Stimulated activated CD8-positive, alpha-beta memory T cell treated with anti-CD3 and anti-CD28 coated beads, Interleukin-7, amount 100 ng/mL, for 48 hours (primary cell): ENCODE measurements at regions not wholly inside any gene's neighbourhood (a gene's known extent, or its start where the extent isn't known, plus 50 kb on each side); places are given as distances from the start of the nearest gene placed in this dataset.

Experiments used
- DNase-seq, 2 donors: peaks; one replicate each; pipeline ENCODE4 v3.0.0-alpha.2; 2020; ENCODE audit warnings: low read depth in 1 of 2; ENCODE audit errors: extremely low read depth in 1 of 2

DNA sequence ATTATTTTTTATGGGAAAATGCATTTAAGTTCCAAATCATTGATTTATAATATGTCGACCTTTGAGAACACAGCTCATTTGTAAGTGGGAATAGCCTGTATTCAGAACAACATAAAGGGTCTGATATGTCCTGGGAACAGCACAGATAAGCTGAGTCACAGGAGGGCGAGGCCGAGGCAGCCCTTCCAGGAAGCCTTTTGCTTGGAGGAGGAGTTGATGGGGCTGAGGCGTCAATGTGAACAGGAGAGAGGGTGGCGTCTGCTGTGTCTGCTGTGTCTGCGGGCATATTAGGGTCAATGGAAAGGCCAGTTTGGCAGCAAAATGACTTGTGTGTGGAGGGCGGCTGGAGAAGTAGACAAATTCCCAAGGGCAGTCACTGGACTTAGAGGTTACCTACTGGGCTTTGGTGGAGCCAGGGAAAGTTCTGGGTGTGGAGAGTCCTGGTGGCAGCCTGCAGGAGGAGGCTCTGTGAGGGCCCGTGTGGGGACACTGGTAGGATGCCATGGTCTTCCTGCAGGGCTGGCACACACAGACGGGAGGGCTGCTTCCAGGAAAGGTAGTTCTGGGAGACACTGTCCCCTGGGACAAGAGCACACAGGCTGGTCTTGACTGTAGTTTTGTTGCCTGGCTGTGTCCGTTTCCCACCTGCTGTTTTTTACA is 128.1 kb downstream of the GLI2 start:
- no peak for DNase-seq

DNA sequence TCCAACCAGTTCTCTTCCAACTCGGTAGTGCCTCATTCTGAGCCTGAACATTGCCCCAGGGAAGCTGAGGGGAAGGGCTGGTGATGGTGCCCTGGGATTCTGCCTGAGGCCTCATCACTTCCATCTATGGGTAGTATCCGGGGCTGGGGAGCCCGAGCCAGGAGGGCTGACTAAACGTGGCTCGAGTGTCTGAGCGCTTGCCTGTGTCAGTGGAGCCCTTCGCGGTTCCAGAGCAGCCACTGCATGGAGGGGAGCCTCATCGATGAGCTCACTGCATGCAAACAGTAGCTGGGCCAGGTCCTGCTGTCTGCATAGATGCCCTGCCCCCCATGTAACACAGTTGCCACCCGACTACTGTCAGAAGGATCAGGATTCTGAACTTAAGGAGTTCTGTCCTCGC is 129.3 kb downstream of the GLI2 start:
- no peak for DNase-seq

DNA sequence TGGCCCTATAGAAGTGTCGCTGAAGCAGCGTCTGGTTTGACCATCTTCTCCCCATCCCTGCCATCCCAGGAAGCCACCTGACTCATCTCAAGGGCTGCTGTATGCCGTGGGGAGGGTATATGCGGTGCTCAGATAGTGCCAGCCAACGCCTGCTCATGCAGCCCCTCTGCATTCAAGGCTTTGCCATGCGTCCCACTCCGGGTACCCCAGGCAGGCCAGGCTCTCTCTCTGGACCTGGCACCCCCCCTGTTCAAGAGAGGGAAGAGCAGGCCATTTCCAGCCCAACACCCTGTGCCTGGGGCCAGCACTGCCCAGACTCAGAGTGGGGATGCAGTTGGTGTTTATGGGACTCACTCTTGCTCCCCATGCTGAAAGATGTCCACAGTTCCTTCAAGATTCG is 130.0 kb downstream of the GLI2 start:
- no peak for DNase-seq

DNA sequence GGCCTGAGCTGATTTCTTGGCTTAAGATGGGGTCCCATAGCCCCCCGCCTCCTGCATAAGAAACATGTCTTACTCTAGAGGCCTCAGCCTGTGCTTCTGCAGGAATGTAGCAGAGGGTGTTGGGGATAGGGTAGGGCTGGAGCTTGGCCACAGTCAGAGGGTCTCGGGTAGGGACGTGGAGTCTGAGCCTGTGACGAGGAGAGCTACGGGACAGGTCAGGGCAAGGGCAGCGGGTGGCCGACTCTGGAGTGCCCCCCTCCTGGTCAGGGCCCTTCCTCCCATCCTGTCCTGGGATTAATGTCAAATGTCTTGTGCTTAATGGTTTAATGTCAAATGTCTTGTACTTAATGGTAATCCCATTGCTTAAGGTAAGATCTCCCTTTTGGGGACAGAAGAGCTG is 130.4 kb downstream of the GLI2 start:
- DNase-seq, result no peak

DNA sequence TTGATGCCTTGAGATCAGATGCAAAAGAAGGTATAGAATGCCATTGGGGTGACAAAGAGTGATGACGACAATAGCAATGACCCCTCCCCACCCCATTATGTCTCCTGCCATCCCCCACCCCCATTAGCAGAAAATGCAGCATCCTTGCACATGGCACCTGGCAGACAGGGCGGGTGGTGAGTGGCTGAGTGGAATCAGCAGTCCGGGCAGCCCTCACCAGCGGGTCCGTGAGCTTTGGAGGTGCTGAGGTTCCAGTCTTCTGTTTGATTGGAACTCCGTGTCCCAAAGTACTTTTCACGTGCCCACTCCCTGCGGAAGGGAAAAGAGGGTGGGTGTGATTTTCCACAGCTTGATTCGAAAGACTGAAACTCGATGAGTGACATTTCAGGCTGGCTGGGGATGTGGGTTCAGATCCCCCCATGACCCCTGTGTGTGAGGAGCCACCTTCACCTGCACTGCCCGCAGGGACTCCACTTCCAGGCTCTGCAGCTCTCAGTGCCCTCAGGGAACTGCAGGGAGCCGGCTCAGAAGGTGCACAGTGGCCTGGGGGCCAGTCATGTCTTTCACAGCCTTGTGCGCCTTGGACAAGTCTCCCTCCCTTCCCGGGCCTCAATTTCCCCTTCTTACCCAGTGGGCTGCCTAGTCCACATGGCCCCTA is 130.9 kb downstream of the GLI2 start:
- DNase-seq, result no peak

DNA sequence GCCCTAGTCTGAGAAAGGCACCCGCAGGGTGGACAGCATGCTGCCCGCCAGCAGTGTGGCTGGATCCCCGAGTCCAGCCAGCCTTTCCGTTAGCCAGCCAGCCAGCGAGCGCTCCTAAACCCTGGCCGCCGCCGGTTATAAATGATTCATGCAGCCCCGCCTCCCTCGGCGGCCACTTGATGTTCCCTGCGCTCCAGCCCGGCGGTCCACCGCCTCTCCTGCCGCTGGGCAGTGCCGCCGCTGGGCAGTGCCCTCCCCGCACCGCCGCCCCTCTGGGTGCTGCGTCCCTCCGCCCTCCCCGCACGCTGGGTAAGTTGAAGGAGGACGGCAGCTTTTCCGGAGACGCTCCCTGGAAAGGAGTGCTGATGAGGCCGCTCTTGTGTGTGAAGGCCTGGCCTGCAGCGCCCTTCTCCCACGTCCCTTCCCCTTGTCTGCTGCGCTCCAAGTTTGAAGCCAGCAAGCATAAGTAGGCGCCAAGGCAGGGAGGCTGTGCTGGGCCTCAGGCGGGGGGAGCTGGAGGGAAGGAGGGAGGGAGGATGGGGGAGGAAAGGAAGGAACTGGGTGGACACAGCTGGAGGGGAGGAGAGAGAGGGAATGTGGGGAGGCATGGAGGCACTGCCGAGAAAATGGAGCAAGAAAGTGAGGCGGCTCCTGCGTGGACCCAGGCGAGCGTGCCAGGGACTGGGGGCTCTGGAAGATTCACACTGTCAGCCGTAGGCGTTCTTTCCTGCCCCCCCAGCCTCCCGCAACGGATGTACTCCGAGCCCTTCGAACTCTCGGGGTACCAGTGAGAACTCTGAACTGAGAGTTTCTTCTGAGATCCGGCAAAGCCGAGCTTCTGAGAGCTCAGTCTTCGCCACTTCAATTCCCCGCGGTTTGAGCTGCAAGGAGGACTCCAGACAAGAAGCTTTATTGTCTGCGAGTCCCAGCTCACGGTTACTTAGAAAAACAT is 131.9 kb downstream of the GLI2 start:
- no peak for DNase-seq

DNA sequence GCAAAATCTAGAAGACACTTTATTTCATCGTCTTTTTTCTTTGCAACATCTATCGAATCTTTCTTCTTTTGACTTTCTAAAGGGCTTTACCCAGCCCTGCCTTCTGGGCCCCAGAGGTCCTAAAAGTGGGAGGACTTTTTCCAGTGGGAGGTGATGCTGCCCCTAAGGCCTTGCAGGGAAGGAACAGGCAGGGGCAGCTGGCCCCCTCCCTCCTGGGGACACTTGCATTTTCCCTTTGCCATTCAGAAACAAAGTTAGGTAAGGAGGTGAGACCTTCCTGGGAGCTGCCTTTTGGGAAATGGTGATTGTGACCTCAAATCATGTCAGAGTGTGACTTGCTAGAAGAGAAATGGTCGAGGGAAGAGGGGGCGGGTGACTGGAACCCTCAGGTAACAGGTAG is 132.7 kb downstream of the GLI2 start:
- DNase-seq, result no peak

DNA sequence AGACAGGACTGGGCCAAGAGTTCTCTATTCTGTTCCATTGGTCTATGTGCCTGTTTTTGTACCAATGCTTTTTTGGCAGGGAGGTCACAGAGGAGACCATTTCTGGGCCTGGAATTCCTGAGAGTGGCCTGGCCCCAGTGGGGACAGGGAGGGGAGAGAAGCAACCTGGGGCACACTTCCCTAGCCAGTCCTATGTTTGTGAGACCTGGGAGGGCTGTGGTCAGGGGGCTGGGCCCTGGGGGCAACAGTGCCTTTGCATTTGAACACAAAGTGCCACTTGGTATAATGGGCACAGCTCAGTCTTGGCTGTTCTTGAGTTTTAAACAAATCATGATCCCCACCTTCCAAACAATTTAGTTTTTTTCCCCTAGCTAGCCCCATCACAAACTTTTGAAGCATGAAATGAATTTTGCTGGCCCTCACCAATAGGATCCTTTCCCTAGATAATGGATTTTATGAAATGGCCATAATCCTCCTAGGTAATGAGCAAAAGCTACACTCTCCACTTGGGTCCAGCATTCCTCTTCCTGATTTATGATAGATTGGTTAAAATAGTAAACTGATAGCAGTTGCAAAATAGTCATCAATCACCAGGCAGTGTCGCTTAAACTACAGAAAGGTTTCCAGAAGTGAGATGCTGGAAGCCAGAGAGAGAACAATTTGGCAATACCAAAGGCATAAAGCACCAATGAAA is 133.5 kb downstream of the GLI2 start:
- DNase-seq, result no peak

DNA sequence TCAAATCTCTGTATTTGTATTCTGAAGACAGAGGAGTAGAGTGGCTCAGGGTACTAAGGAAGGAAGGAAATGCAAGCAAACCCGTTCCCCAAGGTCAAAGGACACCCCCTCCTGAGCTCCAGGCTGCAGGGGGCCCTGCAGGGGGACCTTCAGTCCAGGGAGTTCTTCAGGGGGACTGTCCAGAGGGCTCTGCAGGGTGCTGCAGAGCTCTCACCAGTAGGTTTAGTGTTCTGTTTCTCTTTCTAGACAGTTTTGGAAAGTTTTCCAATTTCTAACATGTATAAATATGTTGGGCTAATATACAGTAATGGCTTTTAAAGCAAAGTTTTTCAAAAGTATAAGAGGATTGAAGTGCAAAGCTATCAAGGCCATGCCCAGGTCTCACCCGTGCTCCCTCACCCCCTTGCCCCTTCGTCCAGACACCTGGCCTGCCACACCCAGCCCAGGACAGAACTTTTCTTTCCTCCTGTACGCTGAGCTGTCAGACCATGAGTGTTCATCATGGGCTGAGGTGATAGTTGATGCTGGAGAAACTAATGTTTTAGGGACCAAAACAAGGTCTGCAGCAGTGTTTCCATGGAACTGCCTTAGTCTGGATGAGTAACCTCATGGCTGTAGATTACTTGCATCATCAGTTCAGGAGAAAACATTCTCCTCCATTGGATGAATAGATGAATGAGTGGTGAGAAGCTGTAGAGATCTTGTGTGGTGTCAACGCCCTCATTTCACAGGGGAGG is 134.2 kb downstream of the GLI2 start:
- DNase-seq, result no peak

DNA sequence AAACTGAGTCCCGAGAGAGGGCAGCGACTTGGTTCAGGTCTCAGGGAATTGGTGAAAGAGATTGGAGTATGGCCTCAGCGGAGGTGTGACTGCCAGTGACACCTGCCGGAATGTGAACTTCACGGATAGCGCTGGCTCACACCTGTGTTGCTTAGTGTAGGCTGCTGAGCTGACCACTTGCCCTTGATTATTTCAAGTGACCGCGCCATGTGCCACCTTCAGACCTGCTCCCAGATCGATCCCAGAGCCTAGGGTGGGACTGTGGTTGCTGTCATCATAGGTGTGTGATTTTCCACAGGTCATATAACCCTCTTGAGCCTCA is 134.8 kb downstream of the GLI2 start:
- no peak for DNase-seq

DNA sequence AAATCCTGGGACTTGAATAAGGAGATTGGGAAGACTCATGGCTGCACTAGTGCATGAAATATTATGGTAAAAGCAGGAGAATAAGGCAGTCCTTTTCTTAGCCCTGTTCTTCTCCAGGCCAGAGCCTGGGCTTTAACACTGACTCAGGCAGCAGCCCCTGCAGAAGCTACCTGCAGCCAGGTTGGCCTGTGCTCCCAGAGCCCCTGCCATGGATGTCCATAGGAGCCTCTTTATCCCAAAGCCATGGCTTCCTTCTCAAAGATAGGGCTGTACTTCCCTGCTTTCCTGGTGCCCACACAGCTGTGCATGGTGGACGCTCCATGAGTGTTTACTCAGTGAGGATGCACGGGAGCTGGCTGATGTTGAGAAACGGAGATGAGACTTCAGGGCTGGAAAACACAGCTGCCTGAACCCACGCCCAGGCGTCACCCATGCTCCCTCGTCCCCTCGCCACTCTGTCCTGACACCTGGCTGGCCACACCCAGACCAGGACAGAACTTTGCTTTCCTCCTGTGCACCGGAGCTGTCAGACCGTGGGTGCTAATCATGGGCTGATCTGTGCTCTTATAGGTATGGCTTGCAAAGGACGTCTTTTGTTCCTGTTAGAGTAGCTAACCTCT is 135.5 kb downstream of the GLI2 start:
- DNase-seq, result no peak

DNA sequence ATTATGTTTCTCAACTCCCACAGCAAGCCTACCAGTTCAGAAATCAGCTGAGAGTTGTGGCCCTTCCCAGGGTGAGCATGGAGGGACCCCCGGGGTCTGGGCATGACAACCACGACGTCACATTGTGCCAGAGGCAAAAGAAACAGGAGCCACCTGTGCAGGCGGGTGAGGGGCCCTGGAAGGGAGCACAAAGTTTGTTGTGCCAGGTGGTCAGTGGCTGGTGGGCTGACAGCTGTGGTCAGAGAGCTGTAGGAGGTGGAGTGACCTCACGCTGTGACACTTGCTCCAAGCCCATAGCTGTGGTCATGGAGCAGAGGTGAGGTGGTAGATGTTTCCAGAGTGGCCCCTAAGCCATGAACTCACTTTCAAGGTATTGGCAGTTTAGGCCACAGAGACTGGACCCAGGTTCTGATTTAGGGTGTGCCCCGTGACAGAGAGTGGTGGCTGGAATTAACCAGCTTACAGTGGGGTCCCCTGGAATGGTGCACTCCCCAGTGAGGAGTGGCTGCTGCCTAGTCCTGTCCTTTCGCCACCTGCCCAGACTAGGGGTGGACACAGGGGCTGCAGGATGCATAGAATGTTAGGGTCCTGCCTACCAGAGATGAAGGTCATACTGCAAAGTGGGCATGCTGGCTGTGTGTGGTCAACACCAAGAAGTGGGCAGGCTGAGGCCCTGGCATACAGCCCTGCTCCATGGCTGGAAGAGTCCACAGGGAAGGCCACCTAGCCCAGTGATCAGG is 136.4 kb downstream of the GLI2 start:
- DNase-seq, result no peak

DNA sequence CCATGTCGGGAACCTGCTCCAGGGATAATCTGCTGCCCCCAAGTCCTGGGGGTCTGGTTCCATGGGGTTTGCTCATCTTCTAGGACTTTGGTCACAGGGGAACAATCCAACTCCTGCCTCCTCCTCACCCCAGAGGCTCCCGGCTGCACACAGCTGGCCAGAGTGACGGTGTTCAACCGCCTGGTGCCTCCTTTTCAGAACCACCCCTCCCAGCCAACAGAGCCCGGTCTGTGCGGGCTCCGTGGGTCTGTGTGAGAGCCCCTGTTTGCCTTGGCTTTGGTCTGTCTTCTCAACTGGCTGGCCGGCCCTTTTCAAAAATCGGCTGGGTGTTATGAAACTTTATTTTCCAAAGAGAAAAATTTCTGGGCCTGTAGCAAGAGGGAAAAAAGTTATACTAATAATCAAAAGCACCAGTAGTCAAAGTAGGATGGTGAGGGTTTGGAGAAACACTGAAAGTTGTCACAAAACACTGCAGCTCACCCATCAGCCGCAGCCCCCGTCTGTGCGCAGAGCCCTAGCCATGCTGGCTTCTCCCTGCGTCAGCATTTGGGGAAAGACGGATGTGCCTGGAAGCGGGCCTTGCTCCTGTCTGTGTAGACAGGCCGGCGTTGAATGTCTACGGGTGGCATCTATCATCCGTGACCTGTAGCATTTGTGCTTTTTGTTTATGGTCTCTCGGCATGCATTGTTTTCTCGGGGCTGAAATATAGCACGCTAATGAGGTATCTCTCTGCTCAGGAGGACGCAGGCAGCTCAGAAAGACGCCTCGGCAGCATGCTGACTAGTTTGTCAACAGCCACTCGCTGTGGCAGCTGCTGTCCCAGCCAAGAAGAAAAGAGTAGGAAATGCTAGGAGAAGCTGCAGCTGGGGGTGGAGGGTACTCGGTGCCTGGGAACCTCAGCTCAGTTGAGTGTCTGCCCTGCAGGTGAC is 138.6 kb downstream of the GLI2 start:
- no peak for DNase-seq

DNA sequence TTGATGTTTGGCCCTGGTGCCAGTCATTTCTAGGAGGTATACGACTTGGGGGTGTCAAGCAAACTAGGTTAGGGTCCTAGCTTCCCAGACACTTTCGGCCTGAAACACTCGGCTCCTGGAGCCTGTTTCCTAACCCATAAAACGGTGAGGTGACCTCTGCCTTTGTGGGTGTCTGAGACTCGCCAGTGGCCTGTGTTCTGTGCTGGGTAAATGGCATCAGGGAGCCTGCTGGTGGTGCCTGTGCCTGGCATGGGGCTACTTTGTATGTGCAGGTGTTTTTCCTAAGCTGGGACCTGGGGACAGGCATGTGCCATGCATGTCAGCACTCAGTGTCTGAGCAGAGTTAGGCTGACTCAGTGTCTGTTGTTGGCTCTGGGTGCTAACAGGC is 139.2 kb downstream of the GLI2 start:
- no peak for DNase-seq

DNA sequence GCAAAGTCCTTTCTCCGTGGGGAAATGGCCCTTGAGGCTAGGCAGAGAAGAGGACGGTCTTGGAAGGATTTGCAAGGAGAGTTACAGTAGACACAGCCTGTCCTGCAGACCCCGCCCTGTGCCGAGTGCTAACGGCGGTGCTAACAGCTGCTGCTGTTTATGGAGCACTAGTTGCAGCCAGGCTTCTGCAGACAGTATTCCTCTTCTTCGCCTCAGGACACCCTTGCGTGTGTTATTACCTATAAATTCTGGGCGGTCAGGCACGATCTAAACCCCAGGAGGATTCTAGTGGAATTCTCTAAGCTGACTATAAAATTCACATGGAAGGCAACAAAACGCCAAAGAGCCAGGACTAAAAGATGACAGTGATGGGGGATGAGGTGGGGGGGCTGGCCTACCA is 139.8 kb downstream of the GLI2 start:
- no peak for DNase-seq

DNA sequence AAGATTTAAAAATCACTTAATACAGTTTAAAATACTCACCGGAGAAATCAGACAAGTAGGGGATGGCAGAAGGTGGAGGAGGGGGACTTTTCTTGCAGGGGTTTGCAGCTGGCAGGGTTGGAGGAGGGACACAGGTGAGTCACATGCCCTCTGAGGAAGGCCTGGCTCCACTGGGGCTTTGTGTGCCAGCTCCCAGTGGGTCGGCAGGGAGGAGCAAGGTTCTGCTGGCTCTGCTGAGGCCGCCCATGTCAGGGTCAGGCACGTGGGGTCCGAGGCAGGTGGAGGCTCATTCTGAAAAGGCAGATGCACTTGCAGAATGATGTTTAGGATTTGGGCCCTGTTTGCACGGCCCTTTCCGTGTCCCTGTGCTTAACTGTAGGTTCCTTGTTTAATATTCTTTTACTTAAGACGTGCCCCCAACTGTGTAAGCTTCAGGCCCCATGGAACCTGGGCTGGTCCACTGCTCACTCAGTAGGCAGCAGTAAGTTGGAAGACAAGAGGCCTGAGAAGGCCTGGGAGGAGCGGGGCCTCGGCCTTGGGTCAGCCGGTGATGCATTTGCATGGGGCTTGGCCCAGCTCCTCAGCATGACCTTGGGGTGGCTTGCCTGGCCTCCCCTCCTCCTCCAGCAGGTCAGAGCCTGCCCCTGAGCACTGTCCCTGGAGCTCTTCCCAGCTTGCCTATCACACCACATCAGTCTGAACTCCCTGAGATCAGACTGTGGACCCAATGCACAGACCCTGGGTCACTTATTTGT is 141.0 kb downstream of the GLI2 start:
- no peak for DNase-seq

DNA sequence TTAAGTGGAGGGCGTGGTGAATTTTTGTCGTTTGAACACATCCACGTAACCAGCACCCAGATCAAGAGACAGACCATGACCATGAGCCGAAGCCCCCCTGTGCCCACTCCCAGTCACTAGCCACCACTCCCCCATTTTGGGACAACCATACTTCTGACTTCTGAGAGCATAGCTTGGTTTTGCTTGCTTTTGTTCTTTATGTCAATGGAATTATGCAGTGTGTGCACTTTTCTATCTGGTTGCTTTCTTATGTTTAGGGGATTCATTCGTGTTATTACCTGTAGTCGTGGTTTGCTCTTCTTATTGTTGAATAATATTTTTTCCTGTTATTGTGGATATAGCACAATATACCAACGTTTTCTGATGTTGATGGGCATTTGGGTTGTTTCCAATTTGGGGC is 141.7 kb downstream of the GLI2 start:
- no peak for DNase-seq

DNA sequence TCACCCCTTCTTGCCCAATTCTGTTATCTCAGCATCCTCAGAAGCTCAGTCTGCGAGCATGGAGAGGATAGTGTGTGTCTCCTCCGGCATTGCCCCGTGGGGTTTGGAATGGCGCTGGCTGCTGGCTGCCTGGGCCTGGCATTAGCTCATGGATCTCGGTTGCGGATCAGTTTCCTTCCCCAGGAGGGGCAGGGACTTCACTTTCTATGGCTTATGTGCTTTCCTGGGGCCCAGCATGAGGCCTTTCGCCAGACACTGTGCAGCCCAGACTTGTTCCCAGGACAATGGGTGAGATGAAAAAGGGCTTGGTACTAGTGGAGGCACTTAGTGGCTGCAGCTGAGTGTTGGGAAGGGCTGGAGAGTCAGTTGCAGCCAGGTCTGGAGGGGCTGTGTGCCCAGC is 143.3 kb downstream of the GLI2 start:
- no peak for DNase-seq
